ENCODE measurements at regions not wholly inside any gene's neighbourhood (a gene's known extent, or its start where the extent isn't known, plus 50 kb on each side); places are given as distances from the start of the nearest gene placed in this dataset.

DNA sequence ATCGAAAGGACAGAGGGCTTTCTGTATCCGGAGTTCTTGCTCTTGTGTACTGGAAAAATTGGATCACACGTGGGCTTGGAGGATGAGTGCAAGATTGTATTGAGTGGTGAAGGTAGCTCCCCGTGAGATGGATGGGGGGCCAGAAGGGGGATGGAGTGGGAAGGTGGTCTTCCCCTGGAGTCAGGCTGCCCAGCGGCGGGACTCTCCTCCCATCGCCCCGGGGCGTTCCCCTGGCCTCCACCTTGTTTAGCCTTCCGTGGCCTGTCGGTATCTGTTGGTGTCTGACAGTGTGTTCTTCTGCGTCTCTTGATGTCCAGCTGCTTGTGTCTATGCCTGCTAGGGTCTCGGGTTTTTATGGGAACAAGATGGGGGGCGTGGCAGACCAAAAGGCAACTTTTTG, 54.6 kb upstream of the GABRA6 start:
- TF ChIP-seq RFX5 (IDR thresholded peaks at IDR 0.05; ENCODE audit: low read depth, low read length) (no peak), PCBP1 (IDR thresholded peaks at IDR 0.05; ENCODE audit: borderline replicate concordance, low read depth, low read length) (no peak), ZNF33A (CRISPR knock-in tag; IDR thresholded peaks at IDR 0.05; ENCODE audit: borderline replicate concordance) (no peak), FOXA1 (IDR thresholded peaks at IDR 0.05) (no peak), FOXA1 (CRISPR knock-in tag; IDR thresholded peaks at IDR 0.05) (no peak), POLR2A (IDR thresholded peaks at IDR 0.05; ENCODE audit: insufficient read depth in 1 of 2, low read depth in 2 of 2, low read length in 2 of 2) (no peak), ZBTB7A (CRISPR knock-in tag; IDR thresholded peaks at IDR 0.05) (no peak), CHD2 (IDR thresholded peaks at IDR 0.05; ENCODE audit: low read depth, low read length) (no peak)
- TF ChIP-seq, protein P1, sequence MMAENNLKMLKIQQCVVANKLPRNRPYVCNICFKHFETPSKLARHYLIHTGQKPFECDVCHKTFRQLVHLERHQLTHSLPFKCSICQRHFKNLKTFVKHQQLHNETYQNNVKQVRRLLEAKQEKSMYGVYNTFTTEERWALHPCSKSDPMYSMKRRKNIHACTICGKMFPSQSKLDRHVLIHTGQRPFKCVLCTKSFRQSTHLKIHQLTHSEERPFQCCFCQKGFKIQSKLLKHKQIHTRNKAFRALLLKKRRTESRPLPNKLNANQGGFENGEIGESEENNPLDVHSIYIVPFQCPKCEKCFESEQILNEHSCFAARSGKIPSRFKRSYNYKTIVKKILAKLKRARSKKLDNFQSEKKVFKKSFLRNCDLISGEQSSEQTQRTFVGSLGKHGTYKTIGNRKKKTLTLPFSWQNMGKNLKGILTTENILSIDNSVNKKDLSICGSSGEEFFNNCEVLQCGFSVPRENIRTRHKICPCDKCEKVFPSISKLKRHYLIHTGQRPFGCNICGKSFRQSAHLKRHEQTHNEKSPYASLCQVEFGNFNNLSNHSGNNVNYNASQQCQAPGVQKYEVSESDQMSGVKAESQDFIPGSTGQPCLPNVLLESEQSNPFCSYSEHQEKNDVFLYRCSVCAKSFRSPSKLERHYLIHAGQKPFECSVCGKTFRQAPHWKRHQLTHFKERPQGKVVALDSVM (CRISPR knock-in tag; IDR thresholded peaks at IDR 0.05): no peak
- TF ChIP-seq, protein P2, sequence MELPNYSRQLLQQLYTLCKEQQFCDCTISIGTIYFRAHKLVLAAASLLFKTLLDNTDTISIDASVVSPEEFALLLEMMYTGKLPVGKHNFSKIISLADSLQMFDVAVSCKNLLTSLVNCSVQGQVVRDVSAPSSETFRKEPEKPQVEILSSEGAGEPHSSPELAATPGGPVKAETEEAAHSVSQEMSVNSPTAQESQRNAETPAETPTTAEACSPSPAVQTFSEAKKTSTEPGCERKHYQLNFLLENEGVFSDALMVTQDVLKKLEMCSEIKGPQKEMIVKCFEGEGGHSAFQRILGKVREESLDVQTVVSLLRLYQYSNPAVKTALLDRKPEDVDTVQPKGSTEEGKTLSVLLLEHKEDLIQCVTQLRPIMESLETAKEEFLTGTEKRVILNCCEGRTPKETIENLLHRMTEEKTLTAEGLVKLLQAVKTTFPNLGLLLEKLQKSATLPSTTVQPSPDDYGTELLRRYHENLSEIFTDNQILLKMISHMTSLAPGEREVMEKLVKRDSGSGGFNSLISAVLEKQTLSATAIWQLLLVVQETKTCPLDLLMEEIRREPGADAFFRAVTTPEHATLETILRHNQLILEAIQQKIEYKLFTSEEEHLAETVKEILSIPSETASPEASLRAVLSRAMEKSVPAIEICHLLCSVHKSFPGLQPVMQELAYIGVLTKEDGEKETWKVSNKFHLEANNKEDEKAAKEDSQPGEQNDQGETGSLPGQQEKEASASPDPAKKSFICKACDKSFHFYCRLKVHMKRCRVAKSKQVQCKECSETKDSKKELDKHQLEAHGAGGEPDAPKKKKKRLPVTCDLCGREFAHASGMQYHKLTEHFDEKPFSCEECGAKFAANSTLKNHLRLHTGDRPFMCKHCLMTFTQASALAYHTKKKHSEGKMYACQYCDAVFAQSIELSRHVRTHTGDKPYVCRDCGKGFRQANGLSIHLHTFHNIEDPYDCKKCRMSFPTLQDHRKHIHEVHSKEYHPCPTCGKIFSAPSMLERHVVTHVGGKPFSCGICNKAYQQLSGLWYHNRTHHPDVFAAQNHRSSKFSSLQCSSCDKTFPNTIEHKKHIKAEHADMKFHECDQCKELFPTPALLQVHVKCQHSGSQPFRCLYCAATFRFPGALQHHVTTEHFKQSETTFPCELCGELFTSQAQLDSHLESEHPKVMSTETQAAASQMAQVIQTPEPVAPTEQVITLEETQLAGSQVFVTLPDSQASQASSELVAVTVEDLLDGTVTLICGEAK (IDR thresholded peaks at IDR 0.05): no peak
- TF ChIP-seq, protein P2 (CRISPR knock-in tag; IDR thresholded peaks at IDR 0.05): no peak
- TF ChIP-seq, protein P3, sequence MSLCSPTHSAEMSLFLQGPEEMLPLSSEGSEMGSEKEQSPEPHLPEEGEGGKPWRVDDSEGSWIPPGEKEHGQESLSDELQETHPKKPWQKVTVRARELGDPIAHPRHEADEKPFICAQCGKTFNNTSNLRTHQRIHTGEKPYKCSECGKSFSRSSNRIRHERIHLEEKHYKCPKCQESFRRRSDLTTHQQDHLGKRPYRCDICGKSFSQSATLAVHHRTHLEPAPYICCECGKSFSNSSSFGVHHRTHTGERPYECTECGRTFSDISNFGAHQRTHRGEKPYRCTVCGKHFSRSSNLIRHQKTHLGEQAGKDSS (CRISPR knock-in tag; IDR thresholded peaks at IDR 0.05; ENCODE audit: borderline replicate concordance, low read depth): no peak
- TF ChIP-seq, protein P4, sequence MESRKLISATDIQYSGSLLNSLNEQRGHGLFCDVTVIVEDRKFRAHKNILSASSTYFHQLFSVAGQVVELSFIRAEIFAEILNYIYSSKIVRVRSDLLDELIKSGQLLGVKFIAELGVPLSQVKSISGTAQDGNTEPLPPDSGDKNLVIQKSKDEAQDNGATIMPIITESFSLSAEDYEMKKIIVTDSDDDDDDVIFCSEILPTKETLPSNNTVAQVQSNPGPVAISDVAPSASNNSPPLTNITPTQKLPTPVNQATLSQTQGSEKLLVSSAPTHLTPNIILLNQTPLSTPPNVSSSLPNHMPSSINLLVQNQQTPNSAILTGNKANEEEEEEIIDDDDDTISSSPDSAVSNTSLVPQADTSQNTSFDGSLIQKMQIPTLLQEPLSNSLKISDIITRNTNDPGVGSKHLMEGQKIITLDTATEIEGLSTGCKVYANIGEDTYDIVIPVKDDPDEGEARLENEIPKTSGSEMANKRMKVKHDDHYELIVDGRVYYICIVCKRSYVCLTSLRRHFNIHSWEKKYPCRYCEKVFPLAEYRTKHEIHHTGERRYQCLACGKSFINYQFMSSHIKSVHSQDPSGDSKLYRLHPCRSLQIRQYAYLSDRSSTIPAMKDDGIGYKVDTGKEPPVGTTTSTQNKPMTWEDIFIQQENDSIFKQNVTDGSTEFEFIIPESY (CRISPR knock-in tag; IDR thresholded peaks at IDR 0.05): no peak
- TF ChIP-seq, protein P5, sequence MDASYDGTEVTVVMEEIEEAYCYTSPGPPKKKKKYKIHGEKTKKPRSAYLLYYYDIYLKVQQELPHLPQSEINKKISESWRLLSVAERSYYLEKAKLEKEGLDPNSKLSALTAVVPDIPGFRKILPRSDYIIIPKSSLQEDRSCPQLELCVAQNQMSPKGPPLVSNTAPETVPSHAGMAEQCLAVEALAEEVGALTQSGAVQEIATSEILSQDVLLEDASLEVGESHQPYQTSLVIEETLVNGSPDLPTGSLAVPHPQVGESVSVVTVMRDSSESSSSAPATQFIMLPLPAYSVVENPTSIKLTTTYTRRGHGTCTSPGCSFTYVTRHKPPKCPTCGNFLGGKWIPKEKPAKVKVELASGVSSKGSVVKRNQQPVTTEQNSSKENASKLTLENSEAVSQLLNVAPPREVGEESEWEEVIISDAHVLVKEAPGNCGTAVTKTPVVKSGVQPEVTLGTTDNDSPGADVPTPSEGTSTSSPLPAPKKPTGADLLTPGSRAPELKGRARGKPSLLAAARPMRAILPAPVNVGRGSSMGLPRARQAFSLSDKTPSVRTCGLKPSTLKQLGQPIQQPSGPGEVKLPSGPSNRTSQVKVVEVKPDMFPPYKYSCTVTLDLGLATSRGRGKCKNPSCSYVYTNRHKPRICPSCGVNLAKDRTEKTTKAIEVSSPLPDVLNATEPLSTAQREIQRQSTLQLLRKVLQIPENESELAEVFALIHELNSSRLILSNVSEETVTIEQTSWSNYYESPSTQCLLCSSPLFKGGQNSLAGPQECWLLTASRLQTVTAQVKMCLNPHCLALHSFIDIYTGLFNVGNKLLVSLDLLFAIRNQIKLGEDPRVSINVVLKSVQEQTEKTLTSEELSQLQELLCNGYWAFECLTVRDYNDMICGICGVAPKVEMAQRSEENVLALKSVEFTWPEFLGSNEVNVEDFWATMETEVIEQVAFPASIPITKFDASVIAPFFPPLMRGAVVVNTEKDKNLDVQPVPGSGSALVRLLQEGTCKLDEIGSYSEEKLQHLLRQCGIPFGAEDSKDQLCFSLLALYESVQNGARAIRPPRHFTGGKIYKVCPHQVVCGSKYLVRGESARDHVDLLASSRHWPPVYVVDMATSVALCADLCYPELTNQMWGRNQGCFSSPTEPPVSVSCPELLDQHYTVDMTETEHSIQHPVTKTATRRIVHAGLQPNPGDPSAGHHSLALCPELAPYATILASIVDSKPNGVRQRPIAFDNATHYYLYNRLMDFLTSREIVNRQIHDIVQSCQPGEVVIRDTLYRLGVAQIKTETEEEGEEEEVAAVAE (CRISPR knock-in tag; IDR thresholded peaks at IDR 0.05; ENCODE audit: borderline replicate concordance): no peak
- TF ChIP-seq, protein P6, sequence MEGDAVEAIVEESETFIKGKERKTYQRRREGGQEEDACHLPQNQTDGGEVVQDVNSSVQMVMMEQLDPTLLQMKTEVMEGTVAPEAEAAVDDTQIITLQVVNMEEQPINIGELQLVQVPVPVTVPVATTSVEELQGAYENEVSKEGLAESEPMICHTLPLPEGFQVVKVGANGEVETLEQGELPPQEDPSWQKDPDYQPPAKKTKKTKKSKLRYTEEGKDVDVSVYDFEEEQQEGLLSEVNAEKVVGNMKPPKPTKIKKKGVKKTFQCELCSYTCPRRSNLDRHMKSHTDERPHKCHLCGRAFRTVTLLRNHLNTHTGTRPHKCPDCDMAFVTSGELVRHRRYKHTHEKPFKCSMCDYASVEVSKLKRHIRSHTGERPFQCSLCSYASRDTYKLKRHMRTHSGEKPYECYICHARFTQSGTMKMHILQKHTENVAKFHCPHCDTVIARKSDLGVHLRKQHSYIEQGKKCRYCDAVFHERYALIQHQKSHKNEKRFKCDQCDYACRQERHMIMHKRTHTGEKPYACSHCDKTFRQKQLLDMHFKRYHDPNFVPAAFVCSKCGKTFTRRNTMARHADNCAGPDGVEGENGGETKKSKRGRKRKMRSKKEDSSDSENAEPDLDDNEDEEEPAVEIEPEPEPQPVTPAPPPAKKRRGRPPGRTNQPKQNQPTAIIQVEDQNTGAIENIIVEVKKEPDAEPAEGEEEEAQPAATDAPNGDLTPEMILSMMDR (CRISPR knock-in tag; IDR thresholded peaks at IDR 0.05): no peak
